Brain microvascular endothelial cell (primary cell): ENCODE measurements at regions not wholly inside any gene's neighbourhood (a gene's known extent, or its start where the extent isn't known, plus 50 kb on each side); places are given as distances from the start of the nearest gene placed in this dataset.
A peak's percentile ranks its signal among the peaks of the same experiment; 100 is the strongest.

ENCODE experiments used
- DNase-seq: peaks from one replicate; pipeline ENCODE4 v3.0.0-alpha.2; 2020
- H3K27ac ChIP-seq: fragments of 250-450 bp; sonication (Bioruptor Pico); 2 replicates; pipeline ENCODE4 v1.5.1; 2020; ENCODE audit warnings: mild to moderate bottlenecking, moderate library complexity
- H3K27me3 ChIP-seq: fragments of 250-450 bp; sonication (Bioruptor Pico); replicated peaks from 2 replicates; pipeline ENCODE4 v1.5.1; 2020; ENCODE audit warnings: mild to moderate bottlenecking
- H3K36me3 ChIP-seq: fragments of 250-450 bp; sonication (Bioruptor Pico); replicated peaks from 2 replicates; pipeline ENCODE4 v1.5.1; 2020; ENCODE audit warnings: mild to moderate bottlenecking
- H3K4me3 ChIP-seq: 2 replicates; pipeline ENCODE4 v1.5.1; 2011; ENCODE audit warnings: low read depth, mild to moderate bottlenecking, control low read depth, low read length, moderate library complexity
- in situ Hi-C: cut with HindIII; loops from 2 replicates; pipeline ENCODE4 v1.10.0; 2017; ENCODE audit warnings: low sequenced_read_pairs, low pct_ligation_motif_present
- TF ChIP-seq, protein P1 (sequence below): IDR thresholded peaks from 2 replicates; pipeline ENCODE4 v1.5.1; 2011; ENCODE audit warnings: low read depth, mild to moderate bottlenecking, moderate library complexity, low read length, control low read depth, inconsistent platforms; ENCODE audit errors: missing control alignments

DNA sequence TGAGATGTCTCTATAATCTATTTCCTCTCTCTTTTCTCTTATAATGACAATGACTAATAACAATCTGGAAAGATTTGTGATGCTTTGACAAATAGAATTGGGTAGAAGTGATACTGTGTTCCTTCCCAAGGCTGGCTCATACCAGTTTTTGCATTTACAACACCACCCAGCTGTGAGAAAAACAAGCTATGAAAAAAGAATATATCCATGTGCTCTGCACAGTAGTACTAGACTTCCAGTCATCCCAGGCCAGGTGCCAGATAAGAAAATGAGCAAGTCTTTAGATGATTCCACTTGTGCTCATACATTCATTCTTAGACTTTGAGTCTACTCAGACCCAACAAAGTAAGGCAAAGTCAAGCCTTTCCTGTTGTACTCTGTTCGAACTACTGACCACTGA is 350.2 kb upstream of the POU1F1 start:
- TF ChIP-seq, protein P1, sequence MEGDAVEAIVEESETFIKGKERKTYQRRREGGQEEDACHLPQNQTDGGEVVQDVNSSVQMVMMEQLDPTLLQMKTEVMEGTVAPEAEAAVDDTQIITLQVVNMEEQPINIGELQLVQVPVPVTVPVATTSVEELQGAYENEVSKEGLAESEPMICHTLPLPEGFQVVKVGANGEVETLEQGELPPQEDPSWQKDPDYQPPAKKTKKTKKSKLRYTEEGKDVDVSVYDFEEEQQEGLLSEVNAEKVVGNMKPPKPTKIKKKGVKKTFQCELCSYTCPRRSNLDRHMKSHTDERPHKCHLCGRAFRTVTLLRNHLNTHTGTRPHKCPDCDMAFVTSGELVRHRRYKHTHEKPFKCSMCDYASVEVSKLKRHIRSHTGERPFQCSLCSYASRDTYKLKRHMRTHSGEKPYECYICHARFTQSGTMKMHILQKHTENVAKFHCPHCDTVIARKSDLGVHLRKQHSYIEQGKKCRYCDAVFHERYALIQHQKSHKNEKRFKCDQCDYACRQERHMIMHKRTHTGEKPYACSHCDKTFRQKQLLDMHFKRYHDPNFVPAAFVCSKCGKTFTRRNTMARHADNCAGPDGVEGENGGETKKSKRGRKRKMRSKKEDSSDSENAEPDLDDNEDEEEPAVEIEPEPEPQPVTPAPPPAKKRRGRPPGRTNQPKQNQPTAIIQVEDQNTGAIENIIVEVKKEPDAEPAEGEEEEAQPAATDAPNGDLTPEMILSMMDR = no peak
- Histone ChIP-seq H3K27me3 (no peaks in the 10 kb centered on the region), H3K36me3 (no peaks in the 10 kb centered on the region), H3K4me3 (no peak overlapping the region), H3K27ac (peak overlapping the region; percentile 38)
- peak; percentile 76 for DNase-seq
- in situ Hi-C loops = no loop called here

DNA sequence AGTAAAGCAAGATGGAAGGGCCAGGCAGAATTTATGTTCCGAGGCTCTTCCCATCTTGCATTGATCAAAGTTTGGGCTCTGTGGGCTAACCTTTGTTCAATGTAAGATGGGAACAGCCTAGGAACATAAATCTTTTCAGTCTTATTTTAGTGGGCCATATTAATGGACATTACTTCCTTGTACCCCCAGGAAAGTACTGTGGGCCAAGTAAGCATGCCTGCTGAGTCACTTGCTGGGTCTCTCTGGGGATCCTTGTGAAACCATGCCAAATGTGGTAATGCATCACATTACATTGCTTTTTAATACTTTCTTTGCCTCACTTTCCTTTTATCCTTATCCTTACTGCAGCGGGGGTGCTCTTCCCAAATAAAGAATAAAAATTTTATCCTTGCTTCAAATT is 349.5 kb upstream of the POU1F1 start:
- in situ Hi-C loops = no loop called here
- TF ChIP-seq, protein P1 = no peak
- peak overlapping the region; percentile 38 for H3K27ac ChIP-seq
- no peaks in the 10 kb centered on the region for H3K36me3 ChIP-seq
- no peak overlapping the region for H3K4me3 ChIP-seq
- DNase-seq = peak; percentile 60
- no peaks in the 10 kb centered on the region for H3K27me3 ChIP-seq

DNA sequence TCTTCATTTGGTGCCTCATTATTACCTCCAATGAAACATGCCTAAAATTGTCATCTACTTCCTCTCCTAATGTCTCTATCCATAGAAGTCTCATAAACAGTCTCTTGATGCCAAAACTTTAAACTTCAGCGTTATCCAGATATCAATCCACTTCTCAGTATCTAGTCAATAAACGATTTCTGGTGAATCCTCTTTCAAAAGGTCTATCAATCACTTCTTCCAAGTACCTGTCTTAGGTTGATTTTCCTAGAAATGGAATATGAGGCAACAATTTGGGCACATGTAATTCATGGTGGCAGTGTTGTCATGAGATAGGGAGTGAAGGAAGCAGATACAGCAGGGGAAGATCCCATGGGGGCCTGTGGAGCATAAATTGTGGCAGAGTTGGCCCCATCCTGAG is 348.5 kb upstream of the POU1F1 start:
- no peak for DNase-seq
- Histone ChIP-seq H3K4me3 (no peak overlapping the region), H3K36me3 (no peaks in the 10 kb centered on the region), H3K27me3 (no peaks in the 10 kb centered on the region), H3K27ac (no peak overlapping the region)
- TF ChIP-seq, protein P1 = no peak
- in situ Hi-C loops = no loop called here

DNA sequence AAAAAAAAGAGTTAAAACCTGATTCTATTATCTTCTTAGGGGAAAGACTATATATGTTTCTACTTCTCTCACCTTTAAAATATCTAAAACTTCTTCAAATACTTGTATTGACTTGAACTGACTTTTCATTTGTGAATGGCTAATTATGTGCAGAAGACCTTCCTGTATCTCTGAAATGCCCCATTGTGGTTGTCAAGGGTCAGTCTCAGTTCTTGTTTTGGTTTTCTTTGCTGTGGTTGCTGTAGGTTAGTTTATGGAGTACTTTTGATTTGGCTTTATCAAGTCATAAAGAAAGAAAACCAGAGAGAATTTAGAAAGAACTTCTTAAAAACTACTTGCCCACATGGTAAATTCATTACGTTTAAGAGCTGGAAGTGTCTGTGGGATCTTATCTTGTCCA is 345.3 kb upstream of the POU1F1 start:
- DNase-seq = no peak
- TF ChIP-seq, protein P1 = no peak

GRCh38 chr3:87615506-87615905 is 339.1 kb upstream of the POU1F1 start:
- TF ChIP-seq, protein P1 = no peak
- DNase-seq = no peak
- Histone ChIP-seq H3K4me3 (no peak overlapping the region), H3K27me3 (no peaks in the 10 kb centered on the region), H3K27ac (no peak overlapping the region), H3K36me3 (no peaks in the 10 kb centered on the region)
- in situ Hi-C loops = no loop called here

More for the DNA sequence above, 345.3 kb upstream of the POU1F1 start:
- Histone ChIP-seq H3K4me3 (no peak overlapping the region), H3K27ac (no peak overlapping the region), H3K36me3 (no peaks in the 10 kb centered on the region), H3K27me3 (no peaks in the 10 kb centered on the region)
- in situ Hi-C loops = no loop called here

DNA sequence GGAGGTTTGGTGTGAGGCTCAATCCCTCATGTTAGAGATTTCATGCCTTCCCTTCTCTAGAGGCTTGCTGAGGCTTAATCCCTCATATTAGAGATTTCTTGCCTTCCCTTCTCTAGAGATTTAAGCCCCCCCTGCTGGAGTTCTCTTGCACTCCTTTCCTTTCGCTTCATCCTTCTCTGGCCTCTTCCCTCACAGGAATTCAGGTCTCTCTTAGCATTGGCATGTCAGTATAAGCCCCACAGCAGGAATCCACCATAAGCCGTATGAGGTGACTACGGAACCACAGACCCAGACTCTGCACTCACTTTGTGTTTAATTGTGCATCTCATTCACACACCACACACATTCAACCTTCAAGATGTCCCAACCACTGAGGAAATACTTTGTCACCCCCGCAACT is 338.6 kb upstream of the POU1F1 start:
- in situ Hi-C loops = no loop called here
- H3K36me3 ChIP-seq = no peaks in the 10 kb centered on the region
- no peaks in the 10 kb centered on the region for H3K27me3 ChIP-seq
- TF ChIP-seq, protein P1 = no peak
- H3K4me3 ChIP-seq = no peak overlapping the region
- no peak for DNase-seq
- no peak overlapping the region for H3K27ac ChIP-seq
